T-cell (primary cell): ENCODE measurements at regions not wholly inside any gene's neighbourhood (a gene's known extent, or its start where the extent isn't known, plus 50 kb on each side); places are given as distances from the start of the nearest gene placed in this dataset.

Experiments
- ATAC-seq, 4 experiments: fragments of 200-7000 bp in 3 of 4; fragments of 150-1000 bp in 1 of 4; cut with Tn5 transposase; replicated peaks in 1 of 4; 1 replicate in 3 of 4; 2 replicates in 1 of 4; pipeline ENCODE4 v1.10.0; 2021; ENCODE audit warnings: moderate library complexity in 3 of 4, mild to moderate bottlenecking in 2 of 4, moderate number of reproducible peaks in 1 of 4
- CTCF ChIA-PET, 2 donors: fragments of 300-600 bp; sonication (Branson Sonifier 250); formaldehyde crosslinking; loops; one replicate each; lab custom pipeline; 2022; ENCODE audit warnings: antibody characterized with exemption in 2 of 2; lab: Charles Lee
- POLR2A ChIA-PET, 2 donors: fragments of 300-600 bp; sonication (Branson Sonifier 250); formaldehyde crosslinking; loops; one replicate each; lab custom pipeline; 2022; ENCODE audit warnings: antibody characterized with exemption in 2 of 2; lab: Charles Lee
- DNase-seq, 35 experiments: peaks; one replicate each; pipeline versions ENCODE4 v3.0.0 to v3.0.0-alpha.2; 2013 to 2023
- H3K27ac ChIP-seq: one replicate; pipeline ENCODE4 v1.5.1; 2013; ENCODE audit warnings: low read length
- H3K27me3 ChIP-seq, 2 experiments: replicated peaks in 1 of 2; 1 replicate in 1 of 2; 2 replicates in 1 of 2; pipeline versions ENCODE4 v1.6.1 to v1.7.0; 2013; ENCODE audit warnings: low read length in 1 of 2, mixed read lengths in 1 of 2; ENCODE audit not compliant: control insufficient read depth in 2 of 2, insufficient read depth in 2 of 2; ENCODE audit errors: extremely low read depth in 1 of 2
- H3K36me3 ChIP-seq, 2 donors: 1 replicate in 1 of 2; 2 replicates in 1 of 2; pipeline versions ENCODE4 v1.6.1 to v1.7.0; 2013; ENCODE audit warnings: low read length in 1 of 2; ENCODE audit not compliant: control insufficient read depth in 2 of 2, insufficient read depth in 1 of 2; ENCODE audit errors: extremely low read depth in 1 of 2
- H3K4me1 ChIP-seq, 2 experiments: 1 replicate in 1 of 2; 2 replicates in 1 of 2; pipeline versions ENCODE4 v1.6.1 to v1.7.0; 2013; ENCODE audit warnings: low read length in 2 of 2, mixed read lengths in 1 of 2; ENCODE audit not compliant: insufficient read depth in 2 of 2, control insufficient read depth in 1 of 2; ENCODE audit errors: extremely low read depth in 1 of 2
- H3K4me3 ChIP-seq, 2 donors: 1 replicate in 1 of 2; 2 replicates in 1 of 2; pipeline versions ENCODE4 v1.5.1 to v1.7.0; 2013; ENCODE audit warnings: mild to moderate bottlenecking in 2 of 2, low read length in 1 of 2, moderate library complexity in 1 of 2; ENCODE audit not compliant: control insufficient read depth in 1 of 2; ENCODE audit errors: extremely low read depth in 1 of 2
- H3K9me3 ChIP-seq: 2 replicates; pipeline ENCODE4 v1.7.0; 2013
- H3K27ac Mint-ChIP-seq, 2 donors: one replicate each; pipeline ENCODE4 v1.8.0; 2020 to 2021; ENCODE audit warnings: mild to moderate bottlenecking in 2 of 2, mixed read lengths in 2 of 2
- H3K27me3 Mint-ChIP-seq, 2 donors: one replicate each; pipeline ENCODE4 v1.8.0; 2021 to 2022; ENCODE audit warnings: mixed read lengths in 2 of 2
- H3K36me3 Mint-ChIP-seq: one replicate; pipeline ENCODE4 v1.8.0; 2021; ENCODE audit warnings: mixed read lengths
- H3K4me1 Mint-ChIP-seq, 3 donors: one replicate each; pipeline ENCODE4 v1.8.0; 2020 to 2022; ENCODE audit warnings: mixed read lengths in 3 of 3, mild to moderate bottlenecking in 1 of 3
- H3K4me3 Mint-ChIP-seq, 3 donors: one replicate each; pipeline ENCODE4 v1.8.0; 2020 to 2022; ENCODE audit warnings: mild to moderate bottlenecking in 3 of 3, mixed read lengths in 3 of 3, moderate library complexity in 3 of 3
- H3K9me3 Mint-ChIP-seq, 3 donors: one replicate each; pipeline ENCODE4 v1.8.0; 2020 to 2022; ENCODE audit warnings: mixed read lengths in 3 of 3
- WGBS: methylation state at CpG from one replicate; pipeline ENCODE4 v1.1.5; 2013; ENCODE audit warnings: missing lambda C conversion rate; ENCODE audit not compliant: insufficient coverage; 5-methylcytosine and 5-hydroxymethylcytosine counted together

DNA sequence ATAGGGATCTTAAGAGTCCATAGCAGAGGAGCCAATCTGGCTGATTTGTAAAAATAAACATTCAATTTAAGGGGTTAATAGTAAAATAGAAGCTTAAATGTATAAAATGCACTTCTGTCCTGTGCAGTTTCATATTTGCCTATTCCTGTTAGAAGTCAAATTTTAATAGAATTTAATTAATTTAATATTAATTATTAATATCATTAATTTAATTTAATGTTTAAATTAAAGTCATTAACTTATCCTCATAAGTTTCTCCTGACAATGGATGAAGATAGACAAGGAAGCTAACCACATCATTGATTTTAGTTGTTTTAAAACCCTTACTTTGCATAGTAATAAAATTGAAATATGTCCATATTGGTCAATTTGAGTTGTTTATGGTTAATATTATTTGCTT, 1096.2 kb upstream of the EPHA6 start:
- CTCF ChIA-PET, result interaction anchor here in 1 of 2 donors (0.5 kb wide), 1 partner anchor 1162 kb away, joined by 4 read pairs; no protein-coding TSS in a partner anchor
- no peaks in the 10 kb centered on the region for H3K4me1 Mint-ChIP-seq
- Histone ChIP-seq H3K36me3 (no peaks in the 10 kb centered on the region), H3K4me3 (no peak overlapping the region), H3K27ac (no peak overlapping the region), H3K9me3 (no peaks in the 10 kb centered on the region), H3K27me3 (no peaks in the 10 kb centered on the region), H3K4me1 (no peaks in the 10 kb centered on the region)
- no peak overlapping the region for H3K27ac Mint-ChIP-seq
- DNase-seq, result no peak
- H3K27me3 Mint-ChIP-seq, result no peaks in the 10 kb centered on the region
- no peaks in the 10 kb centered on the region for H3K36me3 Mint-ChIP-seq
- POLR2A ChIA-PET, result interaction anchor here in 1 of 2 donors (0.6 kb wide), 1 partner anchor 32 kb away, joined by 10 read pairs; no protein-coding TSS in a partner anchor
- no peaks in the 10 kb centered on the region for H3K9me3 Mint-ChIP-seq
- ATAC-seq, result no peak
- no peak overlapping the region for H3K4me3 Mint-ChIP-seq

DNA sequence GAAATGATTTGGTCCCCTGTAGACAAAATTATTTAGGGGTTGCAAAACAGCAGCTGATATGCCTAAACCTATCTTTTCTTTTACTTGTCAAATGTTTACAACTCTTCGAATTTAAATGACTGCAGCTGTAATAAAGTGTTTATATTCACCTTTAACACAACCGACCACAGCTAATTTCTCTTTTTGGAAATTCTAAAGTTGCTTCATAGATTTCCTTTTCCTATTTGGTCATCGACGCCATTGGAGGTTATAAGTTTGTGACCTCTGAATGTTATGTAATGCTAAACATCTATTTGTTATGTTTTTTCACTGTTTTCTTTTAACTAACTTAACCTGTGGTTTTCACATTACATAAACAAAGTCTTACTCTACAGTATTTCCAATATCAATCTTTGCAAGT, 1094.9 kb upstream of the EPHA6 start:
- ChIA-PET POLR2A (no interaction called here), CTCF (no interaction called here)
- H3K4me3 ChIP-seq, result no peak overlapping the region
- H3K27me3 Mint-ChIP-seq, result no peaks in the 10 kb centered on the region
- no CpG with 5 or more reads among the region's 4 CpGs for WGBS
- H3K4me1 ChIP-seq, result no peaks in the 10 kb centered on the region
- H3K36me3 ChIP-seq, result no peaks in the 10 kb centered on the region
- H3K4me3 Mint-ChIP-seq, result no peak overlapping the region
- no peaks in the 10 kb centered on the region for H3K9me3 ChIP-seq
- H3K9me3 Mint-ChIP-seq, result no peaks in the 10 kb centered on the region
- ATAC-seq (no peak), DNase-seq (no peak)
- H3K27me3 ChIP-seq, result no peaks in the 10 kb centered on the region
- H3K27ac Mint-ChIP-seq, result no peak overlapping the region
- no peaks in the 10 kb centered on the region for H3K36me3 Mint-ChIP-seq
- no peak overlapping the region for H3K27ac ChIP-seq
- H3K4me1 Mint-ChIP-seq, result no peaks in the 10 kb centered on the region

DNA sequence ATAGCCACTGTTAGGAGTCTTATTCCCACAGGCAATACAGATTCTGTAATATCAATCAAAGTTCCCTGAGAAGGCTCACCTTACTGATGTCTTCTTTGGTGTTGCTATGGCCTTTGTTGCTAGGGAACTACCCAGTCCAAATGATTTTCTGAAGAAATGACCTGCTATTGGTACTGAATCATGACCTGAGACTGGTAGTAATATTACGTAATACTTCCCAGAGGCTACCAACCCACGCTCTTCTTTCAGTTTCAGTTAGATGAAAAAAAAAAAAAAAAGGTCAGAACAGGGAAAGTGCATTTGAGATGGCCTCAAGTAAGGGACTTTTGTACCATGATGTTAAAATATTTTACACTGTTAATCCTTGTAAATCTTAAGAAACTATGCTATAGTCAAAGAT, 1092.5 kb upstream of the EPHA6 start:
- no peaks in the 10 kb centered on the region for H3K9me3 Mint-ChIP-seq
- H3K4me1 Mint-ChIP-seq, result no peaks in the 10 kb centered on the region
- H3K36me3 ChIP-seq, result no peaks in the 10 kb centered on the region
- H3K36me3 Mint-ChIP-seq, result no peaks in the 10 kb centered on the region
- ChIA-PET CTCF (no interaction called here), POLR2A (no interaction called here)
- no peaks in the 10 kb centered on the region for H3K27me3 Mint-ChIP-seq
- H3K27ac ChIP-seq, result no peak overlapping the region
- no peaks in the 10 kb centered on the region for H3K9me3 ChIP-seq
- H3K4me3 ChIP-seq, result no peak overlapping the region
- no peaks in the 10 kb centered on the region for H3K27me3 ChIP-seq
- DNase-seq, result peak in 1 of 35 experiments; percentile 17
- no peak overlapping the region for H3K27ac Mint-ChIP-seq
- H3K4me1 ChIP-seq, result no peaks in the 10 kb centered on the region
- no peak for ATAC-seq
- WGBS, result no CpG with 5 or more reads among the region's 2 CpGs
- peak overlapping the region in 2 of 3 donors; percentile 6 to 13 for H3K4me3 Mint-ChIP-seq

DNA sequence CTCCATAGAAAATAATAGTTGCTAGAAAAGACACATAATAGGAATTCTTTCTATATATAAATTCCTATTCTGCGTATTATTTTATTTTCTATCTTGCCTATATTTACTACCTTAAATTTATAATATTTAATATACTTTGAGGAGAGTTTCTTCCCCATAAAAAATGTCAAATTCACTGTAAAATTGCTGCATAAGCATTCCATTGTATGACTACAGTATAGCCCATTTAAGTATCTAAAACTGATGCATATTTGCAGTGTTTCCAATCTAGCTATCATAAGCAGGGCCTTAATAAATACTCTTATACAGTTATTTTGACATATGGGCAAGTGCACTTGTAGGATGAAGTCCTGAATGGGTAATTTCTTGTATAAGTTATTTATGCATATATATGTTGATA, 1088.6 kb upstream of the EPHA6 start:
- H3K9me3 ChIP-seq, result no peaks in the 10 kb centered on the region
- ATAC-seq (no peak), DNase-seq (no peak)
- H3K27me3 ChIP-seq, result no peaks in the 10 kb centered on the region
- no peak overlapping the region for H3K4me3 ChIP-seq
- CTCF ChIA-PET, result no interaction called here
- no peak overlapping the region for H3K27ac ChIP-seq
- peaks cover 5 to 6% (median 5%) of the 10 kb centered on the region in 3 donors for H3K9me3 Mint-ChIP-seq
- WGBS, result no CpG with 5 or more reads among the region's 1 CpG
- no peak overlapping the region for H3K27ac Mint-ChIP-seq
- no peaks in the 10 kb centered on the region for H3K27me3 Mint-ChIP-seq
- H3K4me1 Mint-ChIP-seq, result no peaks in the 10 kb centered on the region
- no peaks in the 10 kb centered on the region for H3K4me1 ChIP-seq
- no peaks in the 10 kb centered on the region for H3K36me3 ChIP-seq
- POLR2A ChIA-PET, result no interaction called here
- H3K36me3 Mint-ChIP-seq, result no peaks in the 10 kb centered on the region
- no peak overlapping the region for H3K4me3 Mint-ChIP-seq

DNA sequence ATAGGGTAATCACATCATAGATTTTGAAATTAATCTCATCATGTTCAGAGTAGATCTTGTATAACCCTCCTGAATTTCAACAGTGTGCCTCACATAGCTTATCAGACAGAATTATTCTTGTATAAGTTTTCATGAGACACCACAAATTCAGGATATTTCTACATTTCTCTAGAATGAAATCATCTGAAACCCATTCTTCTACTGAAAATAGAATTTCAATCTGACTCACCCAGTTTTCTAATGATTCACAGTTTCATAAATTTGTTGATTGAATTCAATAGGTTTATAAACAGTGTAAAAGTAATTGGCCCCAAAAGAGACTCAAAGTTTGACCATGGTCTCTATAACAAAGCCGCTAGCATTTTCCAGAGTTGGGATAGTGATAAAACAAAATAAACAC, 1082.6 kb upstream of the EPHA6 start:
- no peaks in the 10 kb centered on the region for H3K36me3 ChIP-seq
- H3K9me3 Mint-ChIP-seq, result peaks cover 5 to 6% (median 5%) of the 10 kb centered on the region in 3 donors
- H3K27me3 Mint-ChIP-seq, result no peaks in the 10 kb centered on the region
- H3K27ac Mint-ChIP-seq, result no peak overlapping the region
- no peaks in the 10 kb centered on the region for H3K4me1 ChIP-seq
- no peak overlapping the region for H3K27ac ChIP-seq
- H3K4me3 Mint-ChIP-seq, result no peak overlapping the region
- DNase-seq (no peak), ATAC-seq (no peak)
- no peaks in the 10 kb centered on the region for H3K36me3 Mint-ChIP-seq
- no peaks in the 10 kb centered on the region for H3K27me3 ChIP-seq
- no peaks in the 10 kb centered on the region for H3K9me3 ChIP-seq
- ChIA-PET CTCF (no interaction called here), POLR2A (no interaction called here)
- H3K4me1 Mint-ChIP-seq, result no peaks in the 10 kb centered on the region
- no peak overlapping the region for H3K4me3 ChIP-seq
- WGBS, result no CpG with 5 or more reads among the region's 1 CpG

DNA sequence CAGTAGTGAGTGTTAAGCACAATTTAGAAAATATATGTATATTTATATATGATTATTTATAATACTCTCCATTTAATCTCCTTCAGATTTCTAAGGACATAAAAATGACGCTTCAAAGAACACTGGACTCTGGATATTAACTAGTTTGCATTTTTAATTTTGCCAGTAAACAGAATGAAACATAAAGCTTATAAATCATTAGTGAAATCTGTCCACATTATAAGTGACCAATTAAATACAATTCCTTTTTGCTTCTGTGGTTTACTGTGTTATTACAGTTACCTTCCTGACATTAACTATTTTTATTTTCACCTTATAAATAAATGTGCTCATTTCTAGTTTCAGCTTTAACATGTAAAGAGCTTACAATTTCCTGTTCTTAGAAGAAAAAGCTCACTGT, 1081.1 kb upstream of the EPHA6 start:
- ChIA-PET POLR2A (no interaction called here), CTCF (interaction anchor here in 1 of 2 donors (0.6 kb wide), 1 partner anchor 169 kb away, joined by 3 read pairs; no protein-coding TSS in a partner anchor)
- no peaks in the 10 kb centered on the region for H3K9me3 ChIP-seq
- H3K36me3 ChIP-seq, result no peaks in the 10 kb centered on the region
- no CpG with 5 or more reads among the region's 1 CpG for WGBS
- no peaks in the 10 kb centered on the region for H3K4me1 ChIP-seq
- no peak for ATAC-seq
- H3K27ac Mint-ChIP-seq, result no peak overlapping the region
- H3K36me3 Mint-ChIP-seq, result no peaks in the 10 kb centered on the region
- H3K27ac ChIP-seq, result no peak overlapping the region
- no peak overlapping the region for H3K4me3 ChIP-seq
- no peaks in the 10 kb centered on the region for H3K4me1 Mint-ChIP-seq
- H3K27me3 ChIP-seq, result no peaks in the 10 kb centered on the region
- H3K9me3 Mint-ChIP-seq, result peaks cover 3 to 6% (median 4%) of the 10 kb centered on the region in 3 donors
- no peak overlapping the region for H3K4me3 Mint-ChIP-seq
- H3K27me3 Mint-ChIP-seq, result no peaks in the 10 kb centered on the region
- DNase-seq, result no peak

DNA sequence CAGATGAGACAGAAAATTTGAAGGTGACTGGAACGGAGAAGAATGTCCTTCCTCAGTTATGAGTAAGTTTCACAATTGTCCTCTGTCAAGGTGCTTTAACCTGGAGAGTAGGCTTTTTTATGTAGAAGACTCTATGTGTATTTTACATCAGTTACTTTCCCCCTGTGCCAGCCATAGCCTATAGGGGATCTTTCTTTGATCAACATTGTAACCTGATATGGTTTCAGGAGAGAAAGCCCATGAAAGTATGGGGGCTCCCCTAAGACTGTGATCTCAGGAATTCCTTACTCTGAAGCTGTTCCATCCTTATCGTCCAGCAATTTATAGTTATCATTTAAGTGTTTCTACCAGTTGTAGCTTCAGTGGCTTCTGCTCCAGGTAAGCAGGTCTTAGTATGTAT, 1076.3 kb upstream of the EPHA6 start:
- ChIA-PET CTCF (no interaction called here), POLR2A (no interaction called here)
- ATAC-seq (no peak), DNase-seq (no peak)
- no peak overlapping the region for H3K27ac Mint-ChIP-seq
- H3K27me3 Mint-ChIP-seq, result no peaks in the 10 kb centered on the region
- H3K27ac ChIP-seq, result no peak overlapping the region
- no peaks in the 10 kb centered on the region for H3K36me3 ChIP-seq
- H3K4me1 Mint-ChIP-seq, result no peaks in the 10 kb centered on the region
- no peak overlapping the region for H3K4me3 Mint-ChIP-seq
- WGBS, result no CpG with 5 or more reads among the region's 2 CpGs
- H3K4me3 ChIP-seq, result no peak overlapping the region
- no peaks in the 10 kb centered on the region for H3K27me3 ChIP-seq
- H3K36me3 Mint-ChIP-seq, result no peaks in the 10 kb centered on the region
- no peaks in the 10 kb centered on the region for H3K4me1 ChIP-seq
- H3K9me3 Mint-ChIP-seq, result peaks cover 0 to 4% (median 0%) of the 10 kb centered on the region in 3 donors
- H3K9me3 ChIP-seq, result no peaks in the 10 kb centered on the region
